GM11168 (cell line): ENCODE measurements at regions not wholly inside any gene's neighbourhood (a gene's known extent, or its start where the extent isn't known, plus 50 kb on each side); places are given as distances from the start of the nearest gene placed in this dataset.

Experiments
- in situ Hi-C: fragments of 300-500 bp; cut with MboI; formaldehyde crosslinking; loops from one replicate; pipeline ENCODE4 v1.12.0; 2022; ENCODE audit warnings: low sequenced_read_pairs; ENCODE audit not compliant: unreplicated experiment

- in situ Hi-C loops: no loop called here
Measured at GRCh38 chr20:11553603-11554002, 364.1 kb upstream of the BTBD3 start.

GRCh38 chr20:11555510-11555909 lies 362.2 kb upstream of the BTBD3 start:
- in situ Hi-C loops: no loop called here

GRCh38 chr20:11556410-11556809 lies 361.3 kb upstream of the BTBD3 start:
- in situ Hi-C loops: no loop called here

- in situ Hi-C loops: no loop called here
Measured at GRCh38 chr20:11564491-11564890, 353.2 kb upstream of the BTBD3 start.

GRCh38 chr20:11569163-11569562 lies 348.5 kb upstream of the BTBD3 start:
- in situ Hi-C loops: no loop called here

- in situ Hi-C loops: no loop called here
Measured at GRCh38 chr20:11573507-11573906, 344.2 kb upstream of the BTBD3 start.

GRCh38 chr20:11581271-11581670 lies 336.4 kb upstream of the BTBD3 start:
- in situ Hi-C loops: no loop called here

- in situ Hi-C loops: no loop called here
Measured at GRCh38 chr20:11582060-11582459, 335.6 kb upstream of the BTBD3 start.

GRCh38 chr20:11585752-11586352 lies 331.8 kb upstream of the BTBD3 start:
- in situ Hi-C loops: no loop called here

GRCh38 chr20:11588875-11589274 lies 328.8 kb upstream of the BTBD3 start:
- in situ Hi-C loops: no loop called here

- in situ Hi-C loops: no loop called here
Measured at GRCh38 chr20:11591965-11592364, 325.7 kb upstream of the BTBD3 start.

GRCh38 chr20:11604339-11604738 lies 313.4 kb upstream of the BTBD3 start:
- in situ Hi-C loops: no loop called here

- in situ Hi-C loops: no loop called here
Measured at GRCh38 chr20:11607047-11607446, 310.6 kb upstream of the BTBD3 start.

- in situ Hi-C loops: no loop called here
Measured at GRCh38 chr20:11608736-11609135, 309.0 kb upstream of the BTBD3 start.

GRCh38 chr20:11624704-11625103 lies 293.0 kb upstream of the BTBD3 start:
- in situ Hi-C loops: no loop called here

GRCh38 chr20:11626551-11626950 lies 291.1 kb upstream of the BTBD3 start:
- in situ Hi-C loops: no loop called here

GRCh38 chr20:11642866-11643265 lies 274.8 kb upstream of the BTBD3 start:
- in situ Hi-C loops: no loop called here

- in situ Hi-C loops: no loop called here
Measured at GRCh38 chr20:11646359-11646758, 271.3 kb upstream of the BTBD3 start.

GRCh38 chr20:11650566-11650965 lies 267.1 kb upstream of the BTBD3 start:
- in situ Hi-C loops: no loop called here

GRCh38 chr20:11651138-11651537 lies 266.6 kb upstream of the BTBD3 start:
- in situ Hi-C loops: no loop called here

GRCh38 chr20:11651647-11652046 lies 266.0 kb upstream of the BTBD3 start:
- in situ Hi-C loops: no loop called here

- in situ Hi-C loops: no loop called here
Measured at GRCh38 chr20:11652128-11652527, 265.6 kb upstream of the BTBD3 start.

- in situ Hi-C loops: no loop called here
Measured at GRCh38 chr20:11654766-11655165, 262.9 kb upstream of the BTBD3 start.
